AG10803 (cell line): ENCODE measurements at regions not wholly inside any gene's neighbourhood (a gene's known extent, or its start where the extent isn't known, plus 50 kb on each side); places are given as distances from the start of the nearest gene placed in this dataset.
"Not testable (repeated sequence)": the region's sequence is repeated elsewhere in the genome, so short reads cannot be mapped to it uniquely, and the experiment has no call there.

ENCODE experiments used
- DNase-seq: peaks from one replicate; pipeline ENCODE4 v3.0.0; 2010; ENCODE audit warnings: low read depth
- H3K4me3 ChIP-seq: 2 replicates; pipeline ENCODE4 v1.5.1; 2011; ENCODE audit warnings: mild to moderate bottlenecking, low read length, control low read depth
- CTCF ChIP-seq: conservative IDR thresholded peaks from 2 replicates; pipeline ENCODE4 v1.5.1; 2011; ENCODE audit warnings: mild to moderate bottlenecking, low read length, control low read depth, inconsistent platforms

DNA sequence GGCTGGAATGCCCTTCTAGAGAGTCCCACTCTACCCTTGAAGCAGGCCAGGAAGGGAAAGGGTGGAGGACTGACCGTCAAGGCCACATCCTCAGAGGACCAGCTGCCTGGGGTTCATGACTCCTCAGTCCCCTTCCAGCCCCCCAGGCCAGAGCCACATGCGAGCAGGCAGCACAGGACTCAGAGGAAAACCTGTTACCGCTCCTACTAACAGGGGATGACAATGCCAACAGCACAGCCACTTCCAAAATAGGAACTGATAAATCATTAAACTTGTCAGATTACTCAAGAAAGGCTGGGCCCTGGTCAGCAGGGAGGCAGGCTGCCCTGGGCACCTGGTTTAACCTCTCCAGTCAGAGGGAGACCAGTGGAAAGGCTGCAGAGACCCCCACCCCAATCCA is 206.2 kb upstream of the SDK2 start:
- no peak for TF ChIP-seq CTCF
- DNase-seq = no peak
- no peak overlapping the region for H3K4me3 ChIP-seq

- no peak for DNase-seq
- TF ChIP-seq CTCF = no peak
- H3K4me3 ChIP-seq = no peak overlapping the region
These were observed 206.8 kb upstream of the SDK2 start for GRCh38 chr17:73851091-73851490.

DNA sequence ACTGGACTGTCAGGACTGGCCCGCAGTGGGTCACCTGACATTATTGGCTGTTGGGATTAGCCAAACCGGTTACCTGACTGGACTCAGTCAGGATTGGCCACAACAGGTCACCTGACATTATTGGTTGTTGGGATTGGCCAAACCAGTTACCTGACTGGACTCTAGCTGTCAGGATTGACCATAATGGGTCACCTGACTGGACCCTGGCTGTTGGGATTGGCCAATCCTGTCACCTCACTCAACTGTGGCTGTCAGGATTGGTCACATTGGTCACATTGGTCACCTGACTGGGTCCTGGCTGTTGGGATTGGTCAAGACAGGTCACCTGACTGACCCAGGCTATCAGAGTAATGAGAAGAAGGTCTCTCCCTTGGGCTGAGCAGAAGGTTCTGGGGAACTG is 207.7 kb upstream of the SDK2 start:
- no peak for TF ChIP-seq CTCF
- no peak overlapping the region for H3K4me3 ChIP-seq
- DNase-seq = no peak

DNA sequence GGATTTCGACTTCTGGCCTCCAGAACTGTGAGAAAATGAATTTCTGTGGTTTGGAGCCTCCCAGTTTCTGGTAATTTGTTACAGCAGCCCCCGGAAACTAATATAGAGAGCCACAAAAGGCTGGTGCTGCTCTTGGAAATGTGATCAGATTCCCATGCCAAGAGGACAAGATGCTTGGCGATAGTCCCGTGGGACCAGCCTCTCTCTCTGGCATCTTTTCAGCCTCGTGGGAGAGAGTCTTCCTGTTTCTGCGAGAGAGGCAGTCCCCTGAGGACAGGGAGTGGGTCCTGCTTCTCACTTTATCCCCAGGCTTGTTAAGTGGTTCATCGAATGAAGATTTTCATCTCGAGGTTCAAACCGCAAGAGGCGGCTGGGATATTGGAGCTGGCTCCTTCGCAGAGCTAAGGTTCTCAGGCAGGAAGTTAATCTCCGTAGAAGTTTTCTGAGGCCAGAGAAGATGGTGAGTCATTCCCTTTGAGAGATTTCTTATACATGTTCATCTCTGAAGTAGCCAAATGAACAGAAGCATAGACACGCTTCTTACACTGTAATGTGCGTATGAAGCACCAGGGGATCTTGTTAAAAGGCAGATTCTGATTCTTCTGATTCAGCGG is 211.6 kb upstream of the SDK2 start:
- no peak for TF ChIP-seq CTCF
- DNase-seq = peak; percentile 63

GRCh38 chr17:73856556-73856955 is 212.3 kb upstream of the SDK2 start:
- no peak for TF ChIP-seq CTCF
- no peak overlapping the region for H3K4me3 ChIP-seq
- no peak for DNase-seq

More for the DNA sequence above, 211.6 kb upstream of the SDK2 start:
- no peak overlapping the region for H3K4me3 ChIP-seq

DNA sequence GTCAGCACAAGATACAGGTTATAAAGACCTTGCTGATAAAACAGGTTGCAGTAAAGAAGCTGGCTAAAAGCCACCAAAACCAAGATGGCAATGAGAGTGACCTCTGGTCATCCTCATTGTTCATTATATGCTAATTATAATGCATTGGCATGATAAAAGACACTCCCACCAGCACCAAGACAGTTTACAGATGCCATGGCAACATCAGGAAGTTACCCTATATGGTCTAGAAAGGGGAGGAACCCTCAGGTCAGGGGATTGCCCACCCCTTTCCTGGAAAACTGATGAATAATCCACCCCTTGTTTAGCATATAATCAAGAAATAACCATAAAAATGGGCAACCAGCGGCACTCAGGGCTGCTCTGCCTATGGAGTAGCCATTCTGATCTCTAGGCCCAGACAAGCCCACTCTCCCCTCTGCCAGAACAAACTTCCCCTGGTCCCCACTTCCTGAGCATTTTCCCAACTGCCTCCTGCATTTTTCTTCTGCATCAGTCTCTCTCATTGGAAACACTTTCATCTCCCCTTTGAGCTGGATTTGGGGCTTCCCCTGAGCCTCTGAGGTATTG is 215.3 kb upstream of the SDK2 start:
- H3K4me3 ChIP-seq, DNase-seq: not testable (repeated sequence)

- no peak for TF ChIP-seq CTCF
- DNase-seq = no peak
- no peak overlapping the region for H3K4me3 ChIP-seq
These were observed 217.3 kb upstream of the SDK2 start for GRCh38 chr17:73861543-73861942.
